ENCODE measurements at regions not wholly inside any gene's neighbourhood (a gene's known extent, or its start where the extent isn't known, plus 50 kb on each side); places are given as distances from the start of the nearest gene placed in this dataset.

DNA sequence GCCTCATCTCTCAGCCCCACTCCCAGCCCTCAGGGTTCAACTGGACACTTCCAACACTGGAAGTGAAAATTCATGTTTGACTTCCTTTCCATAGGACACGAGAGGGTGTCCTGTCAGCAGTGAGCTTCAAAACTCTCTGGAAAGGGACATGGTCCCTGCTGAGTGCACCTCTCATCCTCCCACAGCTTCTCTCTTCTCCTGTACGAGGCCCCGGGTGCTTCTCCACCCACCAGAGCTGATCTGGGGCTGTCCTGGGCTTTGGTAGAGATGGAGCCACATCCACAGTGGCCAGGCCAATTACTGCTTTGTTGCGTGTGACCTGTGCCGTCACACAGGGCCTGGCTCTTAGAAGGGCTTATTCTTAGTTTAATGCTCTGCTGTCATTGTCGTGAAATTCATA, 182.3 kb downstream of the RRAGC start:
- Mint-ChIP-seq H3K4me3 (ENCODE audit: low read depth, unreplicated experiment) (no peak overlapping the region), H3K27me3 (ENCODE audit: unreplicated experiment) (peaks cover 47% of the 10 kb centered on the region), H3K4me1 (ENCODE audit: low read depth, unreplicated experiment) (no peaks in the 10 kb centered on the region), H3K27ac (ENCODE audit: unreplicated experiment) (no peak overlapping the region), H3K9me3 (ENCODE audit: low read depth, unreplicated experiment) (no peaks in the 10 kb centered on the region), H3K36me3 (ENCODE audit: insufficient read depth, unreplicated experiment) (no peaks in the 10 kb centered on the region)
- CTCF ChIA-PET, result no interaction called here
- intact Hi-C loops (cut with micrococcal nuclease; ENCODE audit: unreplicated experiment), result no loop called here
- DNase-seq, result no peak
- TF ChIP-seq, protein P1, sequence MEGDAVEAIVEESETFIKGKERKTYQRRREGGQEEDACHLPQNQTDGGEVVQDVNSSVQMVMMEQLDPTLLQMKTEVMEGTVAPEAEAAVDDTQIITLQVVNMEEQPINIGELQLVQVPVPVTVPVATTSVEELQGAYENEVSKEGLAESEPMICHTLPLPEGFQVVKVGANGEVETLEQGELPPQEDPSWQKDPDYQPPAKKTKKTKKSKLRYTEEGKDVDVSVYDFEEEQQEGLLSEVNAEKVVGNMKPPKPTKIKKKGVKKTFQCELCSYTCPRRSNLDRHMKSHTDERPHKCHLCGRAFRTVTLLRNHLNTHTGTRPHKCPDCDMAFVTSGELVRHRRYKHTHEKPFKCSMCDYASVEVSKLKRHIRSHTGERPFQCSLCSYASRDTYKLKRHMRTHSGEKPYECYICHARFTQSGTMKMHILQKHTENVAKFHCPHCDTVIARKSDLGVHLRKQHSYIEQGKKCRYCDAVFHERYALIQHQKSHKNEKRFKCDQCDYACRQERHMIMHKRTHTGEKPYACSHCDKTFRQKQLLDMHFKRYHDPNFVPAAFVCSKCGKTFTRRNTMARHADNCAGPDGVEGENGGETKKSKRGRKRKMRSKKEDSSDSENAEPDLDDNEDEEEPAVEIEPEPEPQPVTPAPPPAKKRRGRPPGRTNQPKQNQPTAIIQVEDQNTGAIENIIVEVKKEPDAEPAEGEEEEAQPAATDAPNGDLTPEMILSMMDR (IDR thresholded peaks at IDR 0.05; ENCODE audit: unreplicated experiment), result no peak
- no TSS peak for BruUV-seq (replicated peaks)

DNA sequence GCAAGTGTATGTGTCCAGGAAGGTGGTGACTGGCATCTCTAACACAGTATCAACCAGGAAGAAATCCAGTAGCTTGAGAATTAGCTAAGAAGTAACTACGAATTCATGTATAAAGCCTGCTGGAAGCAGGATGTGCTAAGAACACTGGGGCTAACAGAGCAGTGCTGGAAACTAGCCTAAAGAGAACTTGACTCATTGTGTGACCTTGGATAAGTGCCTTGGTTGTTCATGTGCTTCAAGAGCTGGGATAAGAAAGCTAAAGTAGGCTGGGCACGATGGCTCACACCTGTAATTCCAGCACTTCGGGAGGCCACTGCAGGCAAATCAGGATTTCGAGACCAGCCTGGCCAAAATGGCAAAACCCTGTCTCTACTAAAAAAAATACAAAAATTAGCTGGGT, 186.9 kb downstream of the RRAGC start:
- H3K27ac Mint-ChIP-seq (ENCODE audit: unreplicated experiment), result no peak overlapping the region
- CTCF ChIA-PET, result interaction anchor here (1.0 kb wide), 1 partner anchor 19 kb away, joined by 3 read pairs; no protein-coding TSS in a partner anchor
- H3K27me3 Mint-ChIP-seq (ENCODE audit: unreplicated experiment), result peaks cover 55% of the 10 kb centered on the region
- no peak for DNase-seq
- TF ChIP-seq, protein P1 (IDR thresholded peaks at IDR 0.05; ENCODE audit: unreplicated experiment), result no peak
- no peaks in the 10 kb centered on the region for H3K36me3 Mint-ChIP-seq (ENCODE audit: insufficient read depth, unreplicated experiment)
- intact Hi-C loops (cut with micrococcal nuclease; ENCODE audit: unreplicated experiment), result no loop called here
- no peaks in the 10 kb centered on the region for H3K4me1 Mint-ChIP-seq (ENCODE audit: low read depth, unreplicated experiment)
- BruUV-seq (replicated peaks), result no TSS peak
- H3K4me3 Mint-ChIP-seq (ENCODE audit: low read depth, unreplicated experiment), result no peak overlapping the region
- H3K9me3 Mint-ChIP-seq (ENCODE audit: low read depth, unreplicated experiment), result no peaks in the 10 kb centered on the region

DNA sequence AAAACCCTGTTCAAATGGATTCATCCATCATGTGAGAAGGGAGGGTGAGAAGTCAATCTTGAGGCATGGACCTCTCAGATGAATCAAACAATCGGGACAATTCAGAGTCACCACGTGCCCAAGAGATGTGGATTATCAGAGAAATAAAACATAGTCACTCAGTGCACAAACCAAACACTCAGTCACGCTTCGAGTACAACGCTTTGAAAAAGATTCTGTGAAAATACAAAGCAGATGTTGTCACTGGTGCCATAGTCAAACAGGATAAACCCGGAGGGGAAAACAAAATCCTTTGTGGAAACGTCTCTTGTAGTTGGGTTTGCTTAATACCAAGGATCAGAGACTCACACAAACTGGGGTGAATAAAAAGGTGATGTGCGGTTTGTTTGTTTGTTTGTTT, 188.4 kb downstream of the RRAGC start:
- H3K9me3 Mint-ChIP-seq (ENCODE audit: low read depth, unreplicated experiment), result no peaks in the 10 kb centered on the region
- H3K36me3 Mint-ChIP-seq (ENCODE audit: insufficient read depth, unreplicated experiment), result no peaks in the 10 kb centered on the region
- CTCF ChIA-PET, result no interaction called here
- BruUV-seq (replicated peaks), result no TSS peak
- intact Hi-C loops (cut with micrococcal nuclease; ENCODE audit: unreplicated experiment), result no loop called here
- no peaks in the 10 kb centered on the region for H3K4me1 Mint-ChIP-seq (ENCODE audit: low read depth, unreplicated experiment)
- TF ChIP-seq, protein P1 (IDR thresholded peaks at IDR 0.05; ENCODE audit: unreplicated experiment), result no peak
- no peak for DNase-seq
- no peak overlapping the region for H3K27ac Mint-ChIP-seq (ENCODE audit: unreplicated experiment)
- H3K4me3 Mint-ChIP-seq (ENCODE audit: low read depth, unreplicated experiment), result no peak overlapping the region
- peaks cover 50% of the 10 kb centered on the region for H3K27me3 Mint-ChIP-seq (ENCODE audit: unreplicated experiment)

DNA sequence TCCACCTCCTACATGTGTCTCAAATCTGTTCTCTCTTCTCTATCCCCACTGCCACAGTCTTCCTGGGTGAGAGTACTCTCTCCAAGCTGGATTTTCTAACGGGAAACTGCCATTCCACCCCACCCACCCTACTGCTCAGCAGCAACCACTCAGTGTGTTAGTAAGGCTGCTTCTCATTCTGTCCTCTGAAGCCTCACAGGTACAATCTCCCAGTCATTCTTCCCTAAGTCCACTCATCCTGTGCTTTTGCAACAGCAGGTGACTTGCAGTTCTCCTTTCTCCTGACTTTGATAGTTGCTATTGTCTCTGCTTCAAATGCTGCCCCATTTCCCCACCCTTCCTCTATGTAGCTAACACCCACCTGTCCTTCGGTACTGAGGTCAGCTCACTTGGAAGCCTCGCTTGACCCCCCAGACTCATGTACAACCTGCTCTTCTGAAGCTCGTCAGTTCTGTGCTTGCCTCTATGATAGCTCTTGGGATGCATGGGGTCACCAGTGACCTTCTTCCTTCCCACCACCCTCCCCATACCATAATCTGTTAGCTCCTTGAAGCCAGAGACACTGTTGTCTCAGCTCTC, 188.9 kb downstream of the RRAGC start:
- no peaks in the 10 kb centered on the region for H3K9me3 Mint-ChIP-seq (ENCODE audit: low read depth, unreplicated experiment)
- no peaks in the 10 kb centered on the region for H3K36me3 Mint-ChIP-seq (ENCODE audit: insufficient read depth, unreplicated experiment)
- no peak overlapping the region for H3K4me3 Mint-ChIP-seq (ENCODE audit: low read depth, unreplicated experiment)
- no peak overlapping the region for H3K27ac Mint-ChIP-seq (ENCODE audit: unreplicated experiment)
- no TSS peak for BruUV-seq (replicated peaks)
- TF ChIP-seq, protein P1 (IDR thresholded peaks at IDR 0.05; ENCODE audit: unreplicated experiment), result no peak
- H3K4me1 Mint-ChIP-seq (ENCODE audit: low read depth, unreplicated experiment), result no peaks in the 10 kb centered on the region
- intact Hi-C loops (cut with micrococcal nuclease; ENCODE audit: unreplicated experiment), result no loop called here
- no peak for DNase-seq
- CTCF ChIA-PET, result no interaction called here
- H3K27me3 Mint-ChIP-seq (ENCODE audit: unreplicated experiment), result peaks cover 50% of the 10 kb centered on the region

All from Calu3 (cell line).